ENCODE measurements at regions not wholly inside any gene's neighbourhood (a gene's known extent, or its start where the extent isn't known, plus 50 kb on each side); places are given as distances from the start of the nearest gene placed in this dataset.

DNA sequence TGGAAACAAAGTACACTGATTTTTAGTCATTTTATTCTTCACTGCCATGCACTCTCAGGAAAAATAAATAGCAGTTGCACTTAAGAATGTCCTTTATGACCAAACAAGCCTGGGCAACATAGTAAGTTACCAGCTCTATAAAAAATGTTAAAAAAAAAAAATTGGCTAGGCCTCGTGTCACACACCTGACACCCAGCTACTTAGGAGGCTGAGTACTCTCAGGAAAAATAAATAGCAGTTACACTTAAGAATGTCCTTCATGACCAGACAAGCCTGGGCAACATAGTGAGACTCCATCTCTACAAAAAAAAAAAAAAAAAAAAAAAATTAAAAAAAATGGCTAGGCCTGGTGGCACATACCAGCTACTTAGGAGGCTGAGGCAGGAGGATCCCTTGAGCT is 304.6 kb downstream of the SLCO4C1 start:
- Histone ChIP-seq H2BK5ac (ENCODE audit: low read depth, low read length) (no peak overlapping the region), H3K14ac (ENCODE audit: insufficient read length) (no peak overlapping the region), H3K9ac (replicated peaks in 1 of 4; ENCODE audit: extremely low read depth in 1 of 4, low read depth in 3 of 4, low read length in 3 of 4) (no peak overlapping the region), H3K36me3 (ENCODE audit: control insufficient read depth in 2 of 4, insufficient read depth in 4 of 4, low read length in 3 of 4) (no peaks in the 10 kb centered on the region), H3K56ac (replicated peaks; ENCODE audit: insufficient read length, low read depth, low read length) (no peak overlapping the region), H3K27ac (ENCODE audit: low read depth, low read length) (no peak overlapping the region), H2BK20ac (ENCODE audit: low read length) (no peak overlapping the region), H3K18ac (ENCODE audit: extremely low read depth, low read length) (no peak overlapping the region), H3K79me2 (ENCODE audit: control insufficient read depth in 1 of 2, insufficient read depth in 2 of 2, low read length in 2 of 2) (no peaks in the 10 kb centered on the region), H3K9me3 (ENCODE audit: insufficient read depth in 2 of 2, low read depth in 1 of 2, low read length in 1 of 2) (no peaks in the 10 kb centered on the region), H4K91ac (replicated peaks; ENCODE audit: insufficient read length, low read length) (no peak overlapping the region), H3K79me1 (ENCODE audit: low read depth, low read length) (no peaks in the 10 kb centered on the region), H2BK120ac (replicated peaks; ENCODE audit: low read depth, low read length) (no peak overlapping the region), H4K8ac (ENCODE audit: extremely low read depth, insufficient read depth, low read length) (no peak overlapping the region), H4K20me1 (replicated peaks in 1 of 2; ENCODE audit: control insufficient read depth in 1 of 2, insufficient read depth in 2 of 2, low read length in 2 of 2) (no peaks in the 10 kb centered on the region), H3K23me2 (ENCODE audit: low read depth, low read length) (no peaks in the 10 kb centered on the region), H4K5ac (ENCODE audit: insufficient read length, low read depth, low read length) (no peak overlapping the region), H3K27me3 (replicated peaks in 1 of 4; ENCODE audit: control insufficient read depth in 3 of 4, extremely low read depth in 1 of 4, insufficient read depth in 3 of 4, low read length in 3 of 4) (no peaks in the 10 kb centered on the region), H3K23ac (ENCODE audit: insufficient read length) (no peak overlapping the region), H2AK5ac (ENCODE audit: low read depth, low read length) (no peak overlapping the region), H2BK12ac (ENCODE audit: low read depth, low read length) (no peak overlapping the region), H3K4ac (replicated peaks; ENCODE audit: insufficient read length, low read depth, low read length) (no peak overlapping the region), H3K4me1 (replicated peaks in 1 of 4; ENCODE audit: control insufficient read depth in 3 of 4, insufficient read depth in 4 of 4, low read length in 3 of 4) (no peaks in the 10 kb centered on the region), H2AFZ (ENCODE audit: low read length) (no peak overlapping the region), H2BK15ac (ENCODE audit: low read length) (no peak overlapping the region), H3K4me2 (ENCODE audit: insufficient read depth in 1 of 2, low read depth in 2 of 2, low read length in 2 of 2) (no peak overlapping the region), H3K4me3 (ENCODE audit: extremely low read depth in 1 of 4, insufficient read depth in 2 of 4, low read depth in 3 of 4, low read length in 4 of 4) (no peak overlapping the region)
- CTCF ChIA-PET (ENCODE audit: partially characterized antibody): interaction anchor here (1.4 to 2.9 kb wide), 2 partner anchors 14 to 50 kb away, joined by 7 to 8 read pairs; no protein-coding TSS in a partner anchor
- POLR2A ChIA-PET (ENCODE audit: partially characterized antibody): no interaction called here
- FAIRE-seq (no peak), DNase-seq (ENCODE audit: low read depth in 1 of 2, low spot score in 2 of 2) (no peak)
- WGBS, 2 experiments (ENCODE audit: extremely low coverage in 1 of 2, insufficient coverage in 1 of 2, insufficient read length in 1 of 2, insufficient replicate concordance in 2 of 2, low coverage in 1 of 2, low lambda C conversion rate in 2 of 2, missing lambda C conversion rate in 1 of 2): 81% methylated on average over 1 of the region's 1 CpG; no CpG with 5 or more reads in 1 of the 2 experiments
- TF ChIP-seq CEBPB (IDR thresholded peaks at IDR 0.05; ENCODE audit: low read depth, low read length): no peak
- no peak for TF ChIP-seq BCL11A (IDR thresholded peaks at IDR 0.05; ENCODE audit: low read depth in 2 of 2, low read length in 2 of 2)
- TF ChIP-seq SIN3A (conservative IDR thresholded peaks at IDR 0.05 in 1 of 2, IDR thresholded peaks at IDR 0.05 in 1 of 2; ENCODE audit: low read depth in 1 of 2, low read length in 2 of 2): no peak
- TF ChIP-seq EP300 (IDR thresholded peaks at IDR 0.05; ENCODE audit: borderline replicate concordance in 1 of 2, low read depth in 2 of 2, low read length in 2 of 2): no peak
- no peak for TF ChIP-seq ATF2 (IDR thresholded peaks at IDR 0.05; ENCODE audit: low read length)
- TF ChIP-seq KDM1A (IDR thresholded peaks at IDR 0.05; ENCODE audit: borderline replicate concordance, low read length): no peak
- no peak for TF ChIP-seq POLR2AphosphoS5 (IDR thresholded peaks at IDR 0.05; ENCODE audit: low read depth, low read length)

All from H1 (cell line).